ENCODE measurements at regions not wholly inside any gene's neighbourhood (a gene's known extent, or its start where the extent isn't known, plus 50 kb on each side); places are given as distances from the start of the nearest gene placed in this dataset.

DNA sequence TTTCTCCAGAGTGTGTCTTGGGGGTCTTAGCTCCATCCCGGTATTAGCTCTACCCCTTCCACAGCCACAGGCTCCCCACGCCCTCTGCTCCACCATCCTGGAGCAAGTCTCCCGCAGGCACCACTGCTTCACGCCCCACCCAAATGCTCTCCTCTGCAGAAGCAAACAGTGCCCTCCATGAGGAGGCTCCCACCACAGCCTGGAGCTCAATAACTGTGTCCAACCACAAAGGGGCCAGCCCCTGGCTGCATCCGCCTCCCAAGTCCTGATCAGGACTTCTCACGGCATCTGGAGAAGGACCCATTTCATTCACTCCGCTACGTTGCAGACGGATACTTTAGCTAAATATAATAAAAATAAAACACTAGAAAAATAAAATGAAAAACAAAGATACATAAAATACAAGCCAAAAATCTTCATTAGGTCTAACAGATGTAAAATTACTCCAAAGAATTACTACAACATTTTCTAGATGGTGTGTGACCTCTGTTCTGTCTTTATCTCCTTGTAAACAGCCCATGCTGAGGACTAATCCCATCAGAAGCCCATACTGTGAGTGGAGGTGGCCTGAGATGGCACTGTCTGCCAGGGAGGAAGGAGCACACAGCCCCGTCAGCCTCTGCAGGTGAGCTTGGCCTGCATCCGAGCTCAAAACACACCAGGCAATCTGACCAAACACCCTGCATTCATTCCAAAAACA lies 210.8 kb upstream of the RAB6C start:
- DNase-seq = no peak

- DNase-seq = no peak
These were observed 210.1 kb upstream of the RAB6C start for GRCh38 chr2:129769185-129769991.

GRCh38 chr2:129771418-129772189 lies 207.9 kb upstream of the RAB6C start:
- no peak for DNase-seq

DNA sequence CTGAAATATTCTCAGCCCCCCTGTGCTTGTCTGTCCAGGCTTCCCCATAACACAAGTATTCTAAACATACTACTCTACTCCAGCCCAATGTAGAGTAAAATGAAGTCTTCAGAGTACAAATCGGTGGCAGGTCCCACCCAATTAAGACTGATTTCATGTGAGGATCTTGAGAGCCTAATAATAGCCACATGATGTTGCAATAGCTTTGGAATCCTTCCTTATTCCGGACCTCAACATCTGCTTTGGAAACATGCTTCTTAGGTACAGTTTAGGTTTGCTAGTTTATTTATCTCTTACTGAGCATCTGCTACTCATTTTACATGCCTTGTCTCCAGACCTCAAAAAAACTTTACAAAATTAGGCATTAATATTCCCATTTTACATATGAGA lies 207.3 kb upstream of the RAB6C start:
- DNase-seq = no peak

- no peak for DNase-seq
These were observed 203.4 kb upstream of the RAB6C start for GRCh38 chr2:129775952-129776653.

DNA sequence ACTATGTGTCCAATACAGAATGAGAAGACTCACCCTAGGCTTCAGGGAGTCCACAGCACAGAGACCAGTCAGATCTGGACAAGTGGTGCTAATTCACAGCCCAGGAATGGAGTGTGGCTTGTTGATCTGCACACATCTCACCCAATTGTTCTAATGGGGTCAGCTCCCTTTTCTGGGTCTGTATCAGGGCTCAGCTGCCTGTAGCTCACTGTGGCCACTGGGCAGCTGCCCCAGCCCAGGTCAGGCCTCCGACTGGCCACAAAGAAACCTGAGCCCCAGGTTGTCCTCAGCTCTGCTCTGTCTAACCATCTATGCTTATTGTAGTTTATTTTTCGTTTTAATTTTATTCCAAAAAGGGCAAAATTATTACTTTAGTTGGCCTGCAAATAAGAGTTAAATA lies 202.3 kb upstream of the RAB6C start:
- DNase-seq = no peak

- DNase-seq = no peak
These were observed 201.5 kb upstream of the RAB6C start for GRCh38 chr2:129777762-129778583.

DNA sequence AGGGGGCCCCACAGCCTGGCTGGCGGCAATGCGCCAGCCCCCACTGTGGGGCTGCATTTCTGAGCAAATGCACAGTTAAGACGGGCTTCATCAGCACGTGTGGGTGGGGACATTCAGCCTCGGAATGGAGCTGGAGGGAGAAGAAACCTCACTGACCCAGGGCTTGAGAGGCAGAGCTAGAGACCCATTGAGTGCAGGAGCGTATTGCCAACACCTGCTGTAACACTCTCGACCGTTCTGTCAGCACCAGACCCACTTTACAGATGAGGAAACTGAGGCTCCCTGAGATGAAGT lies 200.9 kb upstream of the RAB6C start:
- no peak for DNase-seq

DNA sequence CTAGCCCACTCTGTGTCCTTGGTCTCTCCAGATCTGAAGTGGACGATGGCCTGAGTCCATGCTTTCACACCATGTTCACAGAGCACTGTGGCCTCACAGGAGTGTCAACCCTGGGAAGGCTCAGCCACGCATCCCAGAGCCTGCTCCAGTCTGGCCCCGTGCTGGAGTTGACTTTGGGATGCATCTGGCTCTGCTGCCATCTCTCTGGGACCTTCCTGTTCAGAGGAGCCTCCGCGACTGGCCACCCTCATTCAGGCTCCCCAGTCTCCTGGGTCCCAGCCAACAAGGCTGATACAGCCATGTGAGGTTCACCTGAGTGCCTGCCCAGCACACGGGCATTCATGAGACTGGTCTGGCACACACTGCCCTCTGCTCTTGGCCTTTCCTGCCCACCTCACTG lies 199.7 kb upstream of the RAB6C start:
- no peak for DNase-seq

DNA sequence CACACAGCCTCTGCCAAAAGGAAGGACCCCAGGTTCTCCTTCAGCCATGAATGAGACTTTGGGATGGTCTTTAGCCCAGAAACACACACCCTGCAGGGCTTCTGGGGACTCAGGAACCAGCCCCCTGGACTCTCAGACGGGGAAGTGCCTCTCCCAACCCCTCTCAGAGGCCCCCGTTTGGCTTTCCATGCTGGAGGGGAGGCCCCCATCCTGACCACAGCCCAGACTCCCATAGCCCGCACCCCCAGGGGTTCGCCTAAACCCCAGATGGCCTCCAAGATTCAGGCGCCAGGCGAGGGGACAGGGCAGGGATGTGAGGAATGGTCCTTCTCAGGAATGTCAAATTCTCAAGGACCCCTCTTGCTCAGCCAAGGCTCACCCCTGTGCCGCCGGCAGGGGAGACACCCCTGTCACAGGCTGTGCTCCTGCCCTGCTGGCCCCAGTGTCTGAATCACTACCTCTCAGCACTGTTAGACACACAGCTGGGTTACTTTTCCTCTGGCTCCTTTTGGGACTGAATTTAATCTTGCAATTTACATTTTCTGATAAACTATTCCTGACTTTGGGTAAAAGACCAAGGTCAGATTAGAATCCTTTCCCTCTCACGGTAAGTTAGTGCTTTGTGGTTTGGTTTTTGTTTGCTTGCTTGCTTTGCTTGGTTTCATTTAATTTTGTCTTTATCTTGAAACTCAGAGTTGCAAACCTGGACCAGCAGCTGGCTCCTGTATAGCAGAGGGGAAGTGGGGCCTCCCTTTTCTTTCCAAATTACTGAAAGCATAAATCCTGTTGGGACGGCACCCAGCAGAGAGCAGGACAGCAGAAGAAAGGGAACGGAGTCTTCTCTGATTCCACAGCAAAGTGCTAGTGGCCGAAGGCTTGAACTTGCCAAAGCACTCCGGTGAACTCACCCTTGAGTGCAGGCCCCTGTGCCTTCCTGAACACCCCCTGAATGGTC lies 198.9 kb upstream of the RAB6C start:
- no peak for DNase-seq

GRCh38 chr2:129781749-129782632 lies 197.5 kb upstream of the RAB6C start:
- no peak for DNase-seq

DNA sequence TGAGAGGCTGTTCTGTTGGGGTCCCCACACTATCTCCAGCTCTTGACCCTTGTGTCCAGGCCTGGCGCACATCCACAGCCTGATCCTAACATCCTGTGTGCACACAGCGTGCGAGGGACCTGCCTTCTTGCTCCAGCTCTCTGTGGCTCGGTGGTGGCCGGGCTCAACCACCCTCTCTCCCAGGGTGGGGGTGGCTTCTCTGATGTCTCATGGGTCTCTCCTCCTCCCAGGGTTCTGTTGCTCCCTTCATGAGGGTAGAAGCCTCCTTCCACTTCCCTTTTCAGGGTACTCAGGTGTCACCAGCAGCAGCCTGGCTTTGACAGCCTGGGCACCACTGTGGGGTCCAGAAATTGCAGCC lies 196.9 kb upstream of the RAB6C start:
- DNase-seq = no peak

DNA sequence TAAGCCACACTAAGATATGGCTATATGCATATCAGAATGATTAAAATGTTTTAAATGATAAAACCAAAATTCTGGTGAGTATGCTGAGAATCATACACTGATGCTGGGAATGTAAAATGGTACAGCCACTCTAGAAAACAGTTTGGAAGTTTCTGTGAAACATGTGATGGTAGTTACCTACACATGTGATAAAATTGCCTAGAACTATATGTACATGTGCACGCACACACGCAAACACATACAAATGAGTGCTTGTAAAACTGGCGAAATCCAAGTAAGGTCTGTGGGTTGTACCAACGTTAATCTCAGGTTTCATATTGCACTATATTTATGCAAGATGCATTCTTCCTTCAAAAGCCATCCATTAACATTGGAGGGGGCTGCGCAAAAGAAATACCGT lies 195.0 kb upstream of the RAB6C start:
- no peak for DNase-seq

DNA sequence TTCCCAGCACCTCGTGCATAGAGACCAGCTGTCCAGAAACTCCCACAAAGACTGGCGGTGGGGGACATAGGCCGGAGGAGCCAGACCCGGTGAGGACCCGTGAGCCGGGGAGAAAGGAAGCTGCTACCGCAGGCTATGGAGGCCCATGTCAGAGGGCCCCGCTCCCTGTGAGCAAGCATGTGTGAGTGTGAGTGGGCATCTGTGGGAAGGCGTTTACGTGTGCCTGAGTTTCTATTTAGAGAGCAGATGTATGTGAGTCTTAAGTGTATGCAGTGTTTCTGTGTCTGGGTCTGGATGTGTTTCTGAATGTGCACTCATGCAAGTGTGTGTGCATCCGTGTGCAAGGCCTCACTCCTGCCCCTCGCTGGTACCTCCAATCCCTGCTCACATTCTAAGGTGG lies 187.8 kb upstream of the RAB6C start:
- no peak for DNase-seq

DNA sequence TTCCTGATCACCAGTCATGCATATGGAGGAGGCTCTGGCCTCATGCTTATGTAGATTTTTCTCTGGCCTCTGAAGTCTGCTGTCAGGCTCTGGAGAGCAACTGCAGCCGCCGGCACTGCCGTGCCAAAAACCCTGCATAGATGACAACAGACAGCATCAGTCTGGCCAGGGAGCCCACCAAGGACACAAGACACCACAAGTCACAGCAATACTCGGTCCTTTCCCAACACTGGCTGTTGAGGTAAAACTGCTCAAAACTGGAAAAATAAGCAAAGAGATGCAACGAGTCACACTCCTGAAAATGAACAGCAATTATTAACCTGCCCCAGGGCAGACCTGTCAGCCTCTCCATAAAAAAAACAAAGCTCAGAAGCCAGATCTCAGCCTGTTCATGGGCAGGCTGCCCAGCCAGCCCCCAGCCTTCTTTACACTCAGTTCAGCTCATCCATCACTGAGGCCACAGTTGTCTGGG lies 186.0 kb upstream of the RAB6C start:
- no peak for DNase-seq

GRCh38 chr2:129794116-129794515 lies 185.3 kb upstream of the RAB6C start:
- no peak for DNase-seq

- DNase-seq = no peak
These were observed 184.9 kb upstream of the RAB6C start for GRCh38 chr2:129794540-129794939.

- no peak for DNase-seq
These were observed 183.2 kb upstream of the RAB6C start for GRCh38 chr2:129796225-129796624.

GRCh38 chr2:129796801-129797488 lies 182.5 kb upstream of the RAB6C start:
- no peak for DNase-seq
